NCI-H82 treated with DMSO at 0.1 percent for 48 hours (cell line): ENCODE measurements at regions not wholly inside any gene's neighbourhood (a gene's known extent, or its start where the extent isn't known, plus 50 kb on each side); places are given as distances from the start of the nearest gene placed in this dataset.
"Not testable (repeated sequence)": the region's sequence is repeated elsewhere in the genome, so short reads cannot be mapped to it uniquely, and the experiment has no call there.

Source experiments
- DNase-seq: peaks from one replicate; lab custom pipeline; 2025; ENCODE audit not compliant: unreplicated experiment; lab: John Stamatoyannopoulos, UW

GRCh38 chr1:206256935-206257334 is 53.6 kb downstream of the SRGAP2 start:
- DNase-seq: not testable (repeated sequence)

- not testable (repeated sequence) for DNase-seq
Measured at GRCh38 chr1:206261473-206261872, 58.1 kb downstream of the SRGAP2 start.

DNA sequence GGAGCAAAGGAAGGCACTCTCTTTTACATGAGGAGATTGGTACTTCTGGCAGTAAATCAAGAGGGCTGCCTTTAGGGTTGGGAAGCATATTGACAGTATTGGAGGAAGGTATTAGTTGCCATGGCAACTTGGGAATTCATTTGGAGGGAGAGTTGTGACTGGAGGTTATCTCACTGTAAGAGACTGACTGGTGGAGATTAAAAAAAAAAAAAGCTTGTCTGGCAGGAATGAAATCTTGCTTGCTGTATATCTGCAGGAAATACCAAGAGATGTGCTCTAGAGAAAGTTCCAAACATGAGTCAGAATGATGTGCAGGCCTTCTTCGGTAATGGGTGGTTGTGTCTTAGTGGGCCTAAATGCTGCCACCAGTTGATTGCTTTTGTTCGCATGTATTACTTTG is 59.1 kb downstream of the SRGAP2 start:
- DNase-seq: not testable (repeated sequence)

DNA sequence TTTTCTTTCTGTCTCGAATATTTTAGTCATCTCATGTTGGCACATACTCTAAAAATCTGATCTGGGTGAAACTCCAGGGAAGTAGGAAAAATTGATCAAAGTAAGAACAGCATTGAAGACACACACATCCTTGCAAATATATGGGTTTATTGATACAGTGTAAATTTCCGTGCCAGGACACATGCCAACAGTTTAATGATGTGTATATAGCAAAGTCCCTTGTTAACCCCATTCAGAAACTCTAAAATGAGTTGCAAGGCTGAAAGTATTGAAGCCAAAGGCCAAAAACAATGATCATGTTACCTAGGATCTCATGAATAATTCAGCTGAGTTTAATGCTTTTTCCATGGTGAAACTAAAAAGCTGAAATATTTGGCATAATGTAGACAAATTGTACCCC is 61.6 kb downstream of the SRGAP2 start:
- DNase-seq: not testable (repeated sequence)

DNA sequence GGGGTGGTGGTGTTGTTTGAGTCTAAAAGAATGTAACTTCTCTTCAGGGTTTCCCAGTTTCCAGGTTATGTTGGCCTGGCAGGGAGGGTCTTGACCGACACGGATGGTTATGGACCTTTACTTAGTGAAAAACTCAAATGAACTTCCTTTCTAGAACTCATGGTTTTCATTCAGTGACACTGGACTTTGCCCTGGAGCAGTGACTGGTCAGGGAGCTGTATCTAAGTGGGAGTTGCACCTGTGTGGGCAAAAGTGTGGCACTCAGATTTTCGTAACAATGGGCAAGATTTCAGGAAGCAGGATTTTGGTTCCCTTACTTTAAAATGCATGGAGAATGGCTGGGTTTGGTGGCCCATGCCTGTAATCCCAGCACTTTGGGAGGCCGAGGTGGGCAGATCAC is 67.8 kb downstream of the SRGAP2 start:
- not testable (repeated sequence) for DNase-seq

- not testable (repeated sequence) for DNase-seq
Measured at GRCh38 chr1:206273104-206273503, 69.8 kb downstream of the SRGAP2 start.

DNA sequence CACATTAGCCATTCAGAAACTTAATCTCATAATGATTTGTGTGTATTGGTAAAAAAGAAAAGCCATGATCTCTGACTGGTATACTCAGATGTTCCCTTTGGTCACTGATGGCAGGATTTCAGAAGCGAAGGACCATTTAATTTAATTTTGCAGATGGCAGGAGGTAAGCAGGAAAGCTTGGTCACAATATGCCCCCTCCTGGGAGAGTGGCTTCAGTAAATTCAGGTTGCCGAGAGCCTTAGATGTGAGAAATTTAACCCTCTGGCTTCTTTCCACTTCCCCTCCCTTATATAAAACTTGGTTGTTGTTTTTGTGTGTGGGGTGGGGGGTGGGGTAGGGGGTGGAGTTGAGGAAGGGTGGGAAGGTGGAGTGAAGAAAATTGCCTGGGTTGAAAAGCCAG is 72.8 kb downstream of the SRGAP2 start:
- DNase-seq: not testable (repeated sequence)

GRCh38 chr1:206278683-206279082 is 75.3 kb downstream of the SRGAP2 start:
- not testable (repeated sequence) for DNase-seq

- DNase-seq: not testable (repeated sequence)
Measured at GRCh38 chr1:206280683-206281082, 77.3 kb downstream of the SRGAP2 start.

DNA sequence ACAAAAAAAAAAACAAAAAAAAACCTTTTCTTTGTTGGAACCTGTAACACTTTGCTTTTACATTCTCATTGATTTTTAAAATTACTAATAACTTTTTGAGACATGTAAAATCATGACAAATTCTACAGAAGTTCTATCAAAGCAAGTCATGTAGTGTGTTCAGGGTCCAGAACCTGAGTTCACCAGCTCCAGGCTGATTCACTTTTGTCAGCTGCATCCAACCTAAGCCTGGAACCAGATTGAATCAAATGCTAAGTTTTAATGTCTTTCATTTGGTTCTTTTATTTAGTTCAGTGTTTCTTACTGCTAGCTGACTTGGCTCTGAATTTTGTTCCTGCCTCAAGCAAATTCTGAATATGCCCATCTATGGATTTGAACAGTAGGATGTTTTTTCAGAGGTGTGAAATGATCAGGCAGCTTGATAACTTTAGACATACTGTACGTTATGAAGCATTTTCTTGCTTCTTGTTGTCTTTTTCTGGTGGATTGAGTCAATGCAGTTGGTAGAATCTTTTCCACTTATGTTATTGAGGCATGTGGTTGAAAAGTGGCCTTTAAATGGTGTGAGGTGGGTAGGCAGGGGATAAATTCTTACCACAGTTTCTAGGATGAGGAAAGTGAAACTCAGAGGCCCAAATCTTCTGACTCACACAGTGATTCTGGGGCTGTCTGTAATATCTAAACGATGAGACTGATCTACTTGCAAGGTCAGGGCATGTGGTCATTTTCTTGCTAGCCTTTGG is 78.7 kb downstream of the SRGAP2 start:
- not testable (repeated sequence) for DNase-seq

GRCh38 chr1:206285024-206285960 is 82.0 kb downstream of the SRGAP2 start:
- DNase-seq: not testable (repeated sequence)

DNA sequence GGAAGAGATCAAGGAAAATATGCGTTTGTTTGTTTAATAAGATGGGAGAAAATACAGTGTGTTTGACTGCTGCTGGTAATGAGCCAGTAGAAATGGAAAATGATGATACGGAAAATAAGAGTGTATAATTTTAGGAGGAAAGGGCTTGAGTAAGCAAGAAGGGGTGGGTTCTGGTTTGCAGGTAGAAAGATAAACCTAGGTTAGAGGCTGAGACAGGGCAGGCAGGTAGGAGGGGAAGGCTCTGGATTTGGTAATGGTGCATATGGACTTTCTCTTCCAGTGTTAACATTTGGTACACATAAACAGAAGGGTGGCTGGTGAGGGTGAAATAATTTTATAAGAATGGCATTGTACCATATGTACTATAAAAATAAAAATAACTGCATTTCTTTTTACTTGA is 84.4 kb downstream of the SRGAP2 start:
- not testable (repeated sequence) for DNase-seq

- not testable (repeated sequence) for DNase-seq
Measured at GRCh38 chr1:206288453-206288852, 85.1 kb downstream of the SRGAP2 start.

DNA sequence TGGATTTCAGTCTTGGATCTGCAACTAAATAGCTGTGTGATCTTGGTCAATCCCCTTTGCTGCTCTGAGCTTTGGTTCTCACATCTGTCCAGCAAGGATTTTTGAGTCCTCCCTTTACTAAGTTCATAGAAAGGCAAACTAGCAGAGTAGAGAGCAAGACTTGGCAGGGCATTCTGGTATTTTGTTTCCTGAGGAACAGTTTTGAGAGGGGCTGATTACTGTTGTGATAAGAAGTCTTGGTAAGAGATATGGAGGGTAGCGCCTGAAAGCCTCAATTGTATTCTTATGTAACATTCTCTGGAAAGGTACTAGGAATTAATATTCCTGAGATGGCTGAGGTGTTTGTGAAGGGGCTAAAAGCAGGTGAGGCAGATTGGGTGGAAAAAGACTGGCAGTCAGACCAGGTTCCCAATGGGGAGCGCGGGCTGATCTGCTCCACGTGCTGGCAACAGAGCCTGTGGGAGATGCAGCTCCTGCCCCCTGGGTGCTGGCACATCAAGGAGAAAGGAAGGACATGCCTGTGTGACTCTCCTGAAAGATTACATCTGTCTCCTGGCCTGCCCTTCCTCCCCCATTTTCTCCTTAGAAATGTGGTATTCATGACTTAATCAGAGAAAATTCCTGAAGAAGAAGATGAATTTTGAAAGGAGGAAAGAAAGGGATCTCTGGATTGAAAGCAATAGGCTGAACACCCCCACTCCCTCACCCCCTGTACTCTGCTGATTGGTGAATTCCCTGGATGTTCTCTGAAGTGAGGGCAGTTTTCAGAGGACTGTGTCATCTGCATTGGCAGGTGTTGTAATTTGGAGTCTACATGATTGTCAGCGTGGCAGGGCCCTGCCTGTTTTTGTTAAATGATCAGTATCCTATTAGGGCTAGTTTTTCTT is 94.0 kb downstream of the SRGAP2 start:
- DNase-seq: not testable (repeated sequence)

DNA sequence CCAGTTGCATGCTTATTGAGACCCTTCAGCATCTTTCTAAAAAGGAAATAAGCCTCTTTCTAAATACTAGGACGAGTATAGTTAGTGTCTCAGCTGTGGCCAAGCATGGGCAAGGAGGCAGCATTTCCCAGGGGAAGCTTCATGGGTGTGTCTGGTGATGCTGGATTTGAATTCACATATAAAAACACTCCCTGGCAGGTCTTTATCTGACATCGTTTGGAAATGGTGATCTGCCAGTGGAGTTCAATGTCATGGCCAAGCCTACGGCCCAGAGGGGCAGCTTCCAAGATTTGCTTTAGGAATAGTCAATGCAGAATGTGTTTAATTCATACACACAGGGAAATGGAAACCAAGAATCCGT is 94.7 kb downstream of the SRGAP2 start:
- not testable (repeated sequence) for DNase-seq

GRCh38 chr1:206299181-206299791 is 95.9 kb downstream of the SRGAP2 start:
- DNase-seq: not testable (repeated sequence)

DNA sequence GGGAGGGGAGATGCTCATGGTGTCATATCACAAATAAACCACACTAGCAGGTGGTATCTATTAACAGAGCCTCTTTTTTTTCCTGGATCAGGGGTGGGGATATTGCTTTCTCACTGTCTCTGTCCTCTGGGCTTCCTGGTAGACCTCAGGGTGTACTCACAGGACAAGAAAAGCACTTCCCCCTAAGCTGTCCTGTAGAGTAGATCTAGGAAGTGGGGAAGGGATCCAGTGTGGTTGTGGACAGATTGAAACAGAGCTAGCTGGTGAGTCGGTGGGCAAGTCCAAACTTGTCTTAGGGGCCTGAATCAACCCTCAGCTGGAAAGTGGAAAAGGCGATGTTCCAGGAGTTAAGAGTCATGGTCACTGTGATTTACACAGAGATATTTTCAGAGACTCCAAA is 96.6 kb downstream of the SRGAP2 start:
- DNase-seq: not testable (repeated sequence)

- not testable (repeated sequence) for DNase-seq
Measured at GRCh38 chr1:206302056-206302455, 98.7 kb downstream of the SRGAP2 start.

DNA sequence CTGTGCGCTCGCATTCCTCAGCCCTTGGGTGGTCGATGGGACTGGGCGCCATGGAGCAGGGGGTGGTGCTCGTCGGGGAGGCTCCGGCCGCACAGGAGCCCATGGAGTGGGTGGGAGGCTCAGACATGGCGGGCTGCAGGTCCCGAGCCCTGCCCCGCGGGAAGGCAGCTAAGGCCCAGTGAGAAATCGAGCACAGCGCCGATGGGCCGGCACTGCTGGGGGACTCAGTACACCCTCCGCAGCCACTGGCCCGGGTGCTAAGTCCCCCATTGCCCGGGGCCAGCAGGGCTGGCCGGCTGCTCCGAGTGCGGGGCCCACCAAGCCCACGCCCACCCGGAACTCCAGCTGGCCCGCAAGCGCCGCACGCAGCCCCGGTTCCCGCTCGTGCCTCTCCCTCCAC is 104.1 kb downstream of the SRGAP2 start:
- not testable (repeated sequence) for DNase-seq

DNA sequence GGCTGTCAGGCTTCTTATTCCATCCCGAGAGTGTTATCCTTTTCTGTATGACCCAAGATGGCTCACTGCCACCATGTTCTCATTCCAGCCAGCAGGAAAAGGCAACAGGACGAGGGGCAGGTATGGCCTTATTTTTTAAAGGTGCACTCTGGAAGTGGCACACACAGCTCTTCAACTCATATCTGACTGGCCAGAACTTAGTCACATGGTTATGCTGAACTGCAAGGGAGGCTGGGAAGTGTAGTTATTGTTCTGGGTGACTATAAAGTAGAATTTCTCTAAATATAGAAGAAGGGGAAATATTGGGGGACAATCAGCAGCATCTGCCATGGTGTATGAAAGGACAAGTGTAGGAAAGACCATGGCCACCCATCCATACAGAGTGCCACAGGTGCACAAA is 107.6 kb downstream of the SRGAP2 start:
- not testable (repeated sequence) for DNase-seq
